ENCODE measurements at regions not wholly inside any gene's neighbourhood (a gene's known extent, or its start where the extent isn't known, plus 50 kb on each side); places are given as distances from the start of the nearest gene placed in this dataset.

DNA sequence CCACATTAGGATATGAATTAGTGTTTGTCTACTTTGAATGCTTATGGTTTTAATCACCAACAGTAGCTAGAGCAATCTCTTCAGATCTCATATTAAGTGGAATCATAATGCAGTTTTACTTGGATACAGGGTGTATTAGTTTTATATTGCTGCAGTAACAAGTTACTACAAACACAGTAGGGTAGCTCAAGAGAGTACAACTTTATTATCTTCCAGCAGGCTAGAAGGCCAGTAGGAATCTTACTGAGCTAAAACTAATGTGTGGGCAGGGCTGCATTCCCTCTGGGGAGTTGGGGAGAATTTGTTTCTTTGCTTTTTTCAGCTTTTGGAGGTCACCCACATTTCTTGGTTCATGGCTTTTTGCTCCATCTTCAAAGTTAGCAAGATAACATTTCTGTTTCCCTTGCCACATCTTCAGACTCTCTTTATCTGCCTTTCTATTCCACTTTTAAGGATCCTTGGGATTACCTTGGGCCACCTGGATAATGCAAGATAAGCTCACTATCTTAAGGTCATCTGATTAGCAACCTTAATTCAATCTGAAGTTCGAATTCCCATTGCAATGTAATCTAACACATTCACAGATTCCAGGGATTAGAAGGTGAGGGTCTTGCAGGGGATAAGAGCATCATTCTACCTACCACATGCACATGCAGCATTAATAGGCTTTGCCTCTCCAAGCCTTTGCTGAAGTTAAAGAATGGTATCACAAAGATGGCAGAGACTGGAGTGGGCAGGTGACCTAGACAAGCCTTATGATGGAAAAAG lies 134.1 kb upstream of the SLC10A2 start:
- no peaks in the 10 kb centered on the region for H3K23me2 ChIP-seq (ENCODE audit: low read depth, low read length)
- no peak overlapping the region for H2BK20ac ChIP-seq (ENCODE audit: low read length)
- H3K23ac ChIP-seq (ENCODE audit: insufficient read length): no peak overlapping the region
- no peak overlapping the region for H4K91ac ChIP-seq (replicated peaks; ENCODE audit: insufficient read length, low read length)
- no peak overlapping the region for H2AFZ ChIP-seq (ENCODE audit: low read length)
- no peak overlapping the region for H3K56ac ChIP-seq (replicated peaks; ENCODE audit: insufficient read length, low read depth, low read length)
- WGBS, 2 experiments (ENCODE audit: extremely low coverage in 1 of 2, insufficient coverage in 1 of 2, insufficient read length in 1 of 2, insufficient replicate concordance in 2 of 2, low coverage in 1 of 2, low lambda C conversion rate in 2 of 2, missing lambda C conversion rate in 1 of 2): 86% methylated on average over 1 of the region's 1 CpG; no CpG with 5 or more reads in 1 of the 2 experiments
- no peaks in the 10 kb centered on the region for H4K20me1 ChIP-seq (replicated peaks in 1 of 2; ENCODE audit: control insufficient read depth in 1 of 2, insufficient read depth in 2 of 2, low read length in 2 of 2)
- CTCF ChIA-PET (ENCODE audit: partially characterized antibody): interaction anchor here (1.0 to 1.4 kb wide), 2 partner anchors 260 to 513 kb away, joined by 3 to 4 read pairs; no protein-coding TSS in a partner anchor
- H3K9me3 ChIP-seq (ENCODE audit: insufficient read depth in 2 of 2, low read depth in 1 of 2, low read length in 1 of 2): no peaks in the 10 kb centered on the region
- H3K79me1 ChIP-seq (ENCODE audit: low read depth, low read length): no peaks in the 10 kb centered on the region
- H2BK120ac ChIP-seq (replicated peaks; ENCODE audit: low read depth, low read length): no peak overlapping the region
- H2AK5ac ChIP-seq (ENCODE audit: low read depth, low read length): no peak overlapping the region
- no peak overlapping the region for H2BK12ac ChIP-seq (ENCODE audit: low read depth, low read length)
- no peak overlapping the region for H2BK5ac ChIP-seq (ENCODE audit: low read depth, low read length)
- no peak overlapping the region for H3K4me3 ChIP-seq (ENCODE audit: extremely low read depth in 1 of 4, insufficient read depth in 2 of 4, low read depth in 3 of 4, low read length in 4 of 4)
- H3K4ac ChIP-seq (replicated peaks; ENCODE audit: insufficient read length, low read depth, low read length): no peak overlapping the region
- no peaks in the 10 kb centered on the region for H3K27me3 ChIP-seq (replicated peaks in 1 of 4; ENCODE audit: control insufficient read depth in 3 of 4, extremely low read depth in 1 of 4, insufficient read depth in 3 of 4, low read length in 3 of 4)
- POLR2A ChIA-PET (ENCODE audit: partially characterized antibody): no interaction called here
- no peak overlapping the region for H3K14ac ChIP-seq (ENCODE audit: insufficient read length)
- H4K5ac ChIP-seq (ENCODE audit: insufficient read length, low read depth, low read length): no peak overlapping the region
- no peak overlapping the region for H3K18ac ChIP-seq (ENCODE audit: extremely low read depth, low read length)
- no peak overlapping the region for H4K8ac ChIP-seq (ENCODE audit: extremely low read depth, insufficient read depth, low read length)
- no peak overlapping the region for H3K27ac ChIP-seq (ENCODE audit: low read depth, low read length)
- H3K9ac ChIP-seq (replicated peaks in 1 of 4; ENCODE audit: extremely low read depth in 1 of 4, low read depth in 3 of 4, low read length in 3 of 4): no peak overlapping the region
- FAIRE-seq (no peak), DNase-seq (ENCODE audit: low read depth in 1 of 2, low spot score in 2 of 2) (no peak)
- no peaks in the 10 kb centered on the region for H3K4me1 ChIP-seq (replicated peaks in 1 of 4; ENCODE audit: control insufficient read depth in 3 of 4, insufficient read depth in 4 of 4, low read length in 3 of 4)
- H3K4me2 ChIP-seq (ENCODE audit: insufficient read depth in 1 of 2, low read depth in 2 of 2, low read length in 2 of 2): no peak overlapping the region
- no peaks in the 10 kb centered on the region for H3K79me2 ChIP-seq (ENCODE audit: control insufficient read depth in 1 of 2, insufficient read depth in 2 of 2, low read length in 2 of 2)
- H2BK15ac ChIP-seq (ENCODE audit: low read length): no peak overlapping the region
- no peaks in the 10 kb centered on the region for H3K36me3 ChIP-seq (ENCODE audit: control insufficient read depth in 2 of 4, insufficient read depth in 4 of 4, low read length in 3 of 4)
- TF ChIP-seq ASH2L (IDR thresholded peaks at IDR 0.05; ENCODE audit: low read length) (no peak), BCL11A (IDR thresholded peaks at IDR 0.05; ENCODE audit: low read depth in 2 of 2, low read length in 2 of 2) (no peak), GABPA (IDR thresholded peaks at IDR 0.05; ENCODE audit: borderline replicate concordance, insufficient read depth, low read length) (no peak), RAD21 (IDR thresholded peaks at IDR 0.05 in 1 of 2, conservative IDR thresholded peaks at IDR 0.05 in 1 of 2; ENCODE audit: low read depth in 2 of 2, low read length in 2 of 2) (no peak), SIN3A (conservative IDR thresholded peaks at IDR 0.05 in 1 of 2, IDR thresholded peaks at IDR 0.05 in 1 of 2; ENCODE audit: low read depth in 1 of 2, low read length in 2 of 2) (no peak), SUZ12 (IDR thresholded peaks at IDR 0.05; ENCODE audit: low read length) (no peak), MAFK (IDR thresholded peaks at IDR 0.05; ENCODE audit: low read depth, low read length) (no peak)
- TF ChIP-seq, protein P1, sequence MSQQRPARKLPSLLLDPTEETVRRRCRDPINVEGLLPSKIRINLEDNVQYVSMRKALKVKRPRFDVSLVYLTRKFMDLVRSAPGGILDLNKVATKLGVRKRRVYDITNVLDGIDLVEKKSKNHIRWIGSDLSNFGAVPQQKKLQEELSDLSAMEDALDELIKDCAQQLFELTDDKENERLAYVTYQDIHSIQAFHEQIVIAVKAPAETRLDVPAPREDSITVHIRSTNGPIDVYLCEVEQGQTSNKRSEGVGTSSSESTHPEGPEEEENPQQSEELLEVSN (IDR thresholded peaks at IDR 0.05): no peak
- TF ChIP-seq, protein P2, sequence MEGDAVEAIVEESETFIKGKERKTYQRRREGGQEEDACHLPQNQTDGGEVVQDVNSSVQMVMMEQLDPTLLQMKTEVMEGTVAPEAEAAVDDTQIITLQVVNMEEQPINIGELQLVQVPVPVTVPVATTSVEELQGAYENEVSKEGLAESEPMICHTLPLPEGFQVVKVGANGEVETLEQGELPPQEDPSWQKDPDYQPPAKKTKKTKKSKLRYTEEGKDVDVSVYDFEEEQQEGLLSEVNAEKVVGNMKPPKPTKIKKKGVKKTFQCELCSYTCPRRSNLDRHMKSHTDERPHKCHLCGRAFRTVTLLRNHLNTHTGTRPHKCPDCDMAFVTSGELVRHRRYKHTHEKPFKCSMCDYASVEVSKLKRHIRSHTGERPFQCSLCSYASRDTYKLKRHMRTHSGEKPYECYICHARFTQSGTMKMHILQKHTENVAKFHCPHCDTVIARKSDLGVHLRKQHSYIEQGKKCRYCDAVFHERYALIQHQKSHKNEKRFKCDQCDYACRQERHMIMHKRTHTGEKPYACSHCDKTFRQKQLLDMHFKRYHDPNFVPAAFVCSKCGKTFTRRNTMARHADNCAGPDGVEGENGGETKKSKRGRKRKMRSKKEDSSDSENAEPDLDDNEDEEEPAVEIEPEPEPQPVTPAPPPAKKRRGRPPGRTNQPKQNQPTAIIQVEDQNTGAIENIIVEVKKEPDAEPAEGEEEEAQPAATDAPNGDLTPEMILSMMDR (IDR thresholded peaks at IDR 0.05; ENCODE audit: control extremely low read depth in 1 of 3, insufficient read depth in 1 of 3, low read depth in 1 of 3, low read length in 3 of 3): no peak
